GM12878 (cell line): ENCODE measurements at regions not wholly inside any gene's neighbourhood (a gene's known extent, or its start where the extent isn't known, plus 50 kb on each side); places are given as distances from the start of the nearest gene placed in this dataset.

Source experiments
- ATAC-seq: fragments of 200-7000 bp; cut with Tn5 transposase; 3 replicates; pipeline ENCODE4 v1.9.1; 2020; ENCODE audit warnings: mild to moderate bottlenecking, moderate library complexity
- BruUV-seq: library from RNA; stranded (reverse); fragments of 400-500 nt; replicated peaks from 2 replicates; lab custom pipeline; 2021; lab: Mats Ljungman, UMichigan
- CTCF ChIA-PET: fragments of 300-600 bp; sonication (Branson Sonifier 250); formaldehyde crosslinking; extraction: SDS; loops from one replicate; lab custom pipeline; 2021; ENCODE audit warnings: inconsistent platforms; lab: Yijun Ruan, JAX
- POLR2A ChIA-PET: fragments of 350-600 bp; formaldehyde crosslinking; extraction: SDS; loops from one replicate; lab custom pipeline; 2021; ENCODE audit warnings: inconsistent platforms; lab: Charles Lee
- RAD21 ChIA-PET: fragments of 300-600 bp; sonication (Branson Sonifier 250); formaldehyde crosslinking; loops from one replicate; lab custom pipeline; 2023; ENCODE audit warnings: antibody characterized with exemption; ENCODE audit not compliant: unreplicated experiment; lab: Charles Lee
- SMC1A ChIA-PET: fragments of 300-600 bp; sonication (Branson Sonifier 250); formaldehyde crosslinking; loops from one replicate; lab custom pipeline; 2023; ENCODE audit not compliant: unreplicated experiment, uncharacterized antibody; lab: Charles Lee
- DNase-seq: peaks from one replicate; pipeline ENCODE4 v3.0.0-alpha.2; 2011; ENCODE audit warnings: low read depth, low spot score
- FAIRE-seq: peaks from 3 replicates; lab custom pipeline; 2011; peaks lifted over from hg19 to GRCh38; lab: Jason Lieb, UNC
- H2AFZ ChIP-seq: 2 replicates; pipeline ENCODE4 v1.6.0; 2011; ENCODE audit warnings: low read depth, low read length, control low read depth; ENCODE audit not compliant: control insufficient read depth
- H3K27ac ChIP-seq: 2 replicates; pipeline ENCODE4 v1.5.1; 2011; ENCODE audit warnings: control low read depth; ENCODE audit not compliant: control insufficient read depth, insufficient read depth
- H3K27me3 ChIP-seq, 2 experiments: replicated peaks in 1 of 2; 2 replicates each; pipeline versions ENCODE4 v1.6.0 to v1.6.1; 2011; ENCODE audit warnings: low read length in 1 of 2; ENCODE audit not compliant: control insufficient read depth in 2 of 2, insufficient read depth in 2 of 2
- H3K36me3 ChIP-seq, 2 experiments: 2 replicates each; pipeline ENCODE4 v1.5.1; 2011; ENCODE audit warnings: low read length in 1 of 2; ENCODE audit not compliant: control insufficient read depth in 2 of 2, insufficient read depth in 2 of 2
- H3K4me1 ChIP-seq: 2 replicates; pipeline ENCODE4 v1.6.1; 2011; ENCODE audit warnings: mild to moderate bottlenecking, low read length, moderate library complexity, mixed read lengths; ENCODE audit not compliant: control insufficient read depth, insufficient read depth
- H3K4me2 ChIP-seq: 2 replicates; pipeline ENCODE4 v1.6.0; 2011; ENCODE audit warnings: control low read depth; ENCODE audit not compliant: control insufficient read depth, insufficient read depth
- H3K4me3 ChIP-seq: fragments of 200-600 bp; sonication (generic); 2 replicates; pipeline ENCODE4 v1.5.1; 2016
- H3K79me2 ChIP-seq: 2 replicates; pipeline ENCODE4 v1.6.0; 2011; ENCODE audit warnings: low read length; ENCODE audit not compliant: control insufficient read depth, insufficient read depth
- H3K9ac ChIP-seq: 2 replicates; pipeline ENCODE4 v1.8.0; 2011; ENCODE audit warnings: low read length, control low read depth, mixed read lengths; ENCODE audit not compliant: control insufficient read depth, insufficient read depth
- H3K9me3 ChIP-seq: replicated peaks from 3 replicates; pipeline ENCODE4 v1.5.1; 2011; ENCODE audit warnings: mild to moderate bottlenecking, low read length; ENCODE audit not compliant: control insufficient read depth, insufficient read depth
- H4K20me1 ChIP-seq: 2 replicates; pipeline ENCODE4 v1.6.0; 2011; ENCODE audit not compliant: control insufficient read depth, insufficient read depth
- FOS ChIP-seq: IDR thresholded peaks from 3 replicates; pipeline ENCODE4 v1.6.1; 2011; ENCODE audit warnings: borderline replicate concordance; ENCODE audit not compliant: insufficient read length; ENCODE audit errors: extremely low read depth
- RAD21 ChIP-seq: IDR thresholded peaks from 2 replicates; pipeline ENCODE4 v1.6.1; 2011; ENCODE audit warnings: mild to moderate bottlenecking, low read depth, low read length, moderate library complexity; ENCODE audit not compliant: insufficient read depth
- RELA ChIP-seq: fragments of 450-650 bp; IDR thresholded peaks from 2 replicates; pipeline ENCODE4 v1.8.0; 2014; ENCODE audit warnings: borderline replicate concordance; ENCODE audit not compliant: partially characterized antibody
- SMAD1 ChIP-seq: fragments of 450-650 bp; IDR thresholded peaks from 2 replicates; pipeline ENCODE4 v1.6.1; 2018; ENCODE audit warnings: mild to moderate bottlenecking, low read depth; ENCODE audit not compliant: partially characterized antibody
- TBL1XR1 ChIP-seq: IDR thresholded peaks from 2 replicates; pipeline ENCODE4 v1.6.1; 2012; ENCODE audit warnings: low read depth, low read length, improper control_type of control experiment
- WGBS: methylation state at CpG from one replicate; pipeline ENCODE4 v1.1.6; 2016; ENCODE audit warnings: low lambda C conversion rate; ENCODE audit not compliant: insufficient replicate concordance, insufficient coverage; ENCODE audit errors: missing lambda C conversion rate; 5-methylcytosine and 5-hydroxymethylcytosine counted together
- in situ Hi-C: fragments of 300-500 bp; cut with MboI; formaldehyde crosslinking; loops from 9 replicates; pipeline ENCODE4 v1.14.3; 2018; ENCODE audit warnings: mixed read lengths
- intact Hi-C: fragments of 100-400 bp; cut with micrococcal nuclease; formaldehyde crosslinking; loops from one replicate; pipeline ENCODE4 v1.14.2; 2022; ENCODE audit not compliant: unreplicated experiment
- TF ChIP-seq, protein P1 (sequence below): fragments of 450-650 bp; IDR thresholded peaks from 2 replicates; pipeline ENCODE4 v1.6.1; 2017; ENCODE audit warnings: borderline replicate concordance

DNA sequence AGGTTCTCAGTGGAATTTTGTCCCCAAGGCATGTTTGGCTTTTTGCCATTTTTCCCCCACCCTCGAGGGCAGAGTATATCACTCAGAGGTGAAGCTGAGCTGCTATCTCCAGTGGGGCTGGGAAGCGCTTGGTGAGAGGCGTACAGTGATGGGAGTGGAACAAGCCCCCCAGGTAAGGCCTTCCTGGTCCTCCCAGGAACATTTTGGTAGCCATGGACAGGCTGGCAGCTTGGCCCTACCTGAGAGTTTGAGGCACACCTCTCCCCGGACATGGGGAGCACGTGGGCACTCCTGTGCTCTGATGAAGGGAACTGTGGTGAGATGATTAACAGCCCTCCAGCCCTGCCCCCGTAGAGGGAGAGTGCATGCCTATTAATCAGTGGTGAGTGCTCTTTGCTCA lies 99.3 kb downstream of the C1QL2 start (continued):
- no peak for TF ChIP-seq RAD21
- TF ChIP-seq, all 136 proteins: peak for 0

DNA sequence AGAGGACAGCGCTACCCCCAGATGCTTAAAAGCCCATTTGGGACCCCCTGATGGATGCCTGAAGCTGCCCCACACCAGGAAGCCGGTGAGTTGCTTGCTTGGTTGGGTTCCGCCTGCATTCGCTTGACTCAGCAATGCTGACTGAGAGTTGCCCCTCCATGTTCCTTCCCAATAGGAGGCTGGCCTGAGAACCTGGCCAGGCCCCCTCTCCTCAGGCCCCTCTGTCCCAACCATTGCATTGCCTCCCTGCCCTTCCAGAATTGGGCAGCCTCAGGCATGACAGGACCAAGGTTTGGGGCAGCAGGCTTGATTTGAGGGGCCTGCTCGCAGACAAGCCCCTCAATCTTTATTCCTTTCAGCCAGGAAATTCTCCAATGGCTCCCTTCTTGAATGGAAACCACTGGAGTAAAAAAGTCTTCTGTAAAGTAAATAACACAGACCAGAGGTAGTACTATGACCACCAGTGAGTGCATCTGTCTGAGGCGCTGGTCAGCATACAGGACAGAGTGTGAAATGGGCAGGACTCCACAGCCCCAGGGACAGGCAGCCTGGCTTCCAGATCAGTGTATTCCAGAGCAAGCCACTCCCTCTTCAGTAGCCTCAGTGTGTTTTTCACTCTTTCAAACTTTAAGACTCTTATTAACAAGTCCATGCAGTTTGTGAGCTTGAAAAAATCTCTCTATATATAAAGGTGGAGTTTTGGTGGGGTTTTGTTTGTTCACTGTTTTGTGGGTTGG lies 104.7 kb downstream of the C1QL2 start:
- no peak overlapping the region for H3K4me2 ChIP-seq
- H3K4me3 ChIP-seq: no peak overlapping the region
- no peak overlapping the region for H2AFZ ChIP-seq
- DNase-seq: no peak
- no peaks in the 10 kb centered on the region for H3K36me3 ChIP-seq
- in situ Hi-C loops (no loop called here), intact Hi-C loops (no loop called here)
- H4K20me1 ChIP-seq: no peaks in the 10 kb centered on the region
- H3K4me1 ChIP-seq: no peaks in the 10 kb centered on the region
- ChIA-PET CTCF (no interaction called here), POLR2A (no interaction called here), RAD21 (no interaction called here), SMC1A (no interaction called here)
- H3K9ac ChIP-seq: no peak overlapping the region
- FAIRE-seq: no peak
- no TSS peak for BruUV-seq
- TF ChIP-seq RELA (no peak), TBL1XR1 (no peak), SMAD1 (no peak), FOS (no peak)
- TF ChIP-seq, protein P1, sequence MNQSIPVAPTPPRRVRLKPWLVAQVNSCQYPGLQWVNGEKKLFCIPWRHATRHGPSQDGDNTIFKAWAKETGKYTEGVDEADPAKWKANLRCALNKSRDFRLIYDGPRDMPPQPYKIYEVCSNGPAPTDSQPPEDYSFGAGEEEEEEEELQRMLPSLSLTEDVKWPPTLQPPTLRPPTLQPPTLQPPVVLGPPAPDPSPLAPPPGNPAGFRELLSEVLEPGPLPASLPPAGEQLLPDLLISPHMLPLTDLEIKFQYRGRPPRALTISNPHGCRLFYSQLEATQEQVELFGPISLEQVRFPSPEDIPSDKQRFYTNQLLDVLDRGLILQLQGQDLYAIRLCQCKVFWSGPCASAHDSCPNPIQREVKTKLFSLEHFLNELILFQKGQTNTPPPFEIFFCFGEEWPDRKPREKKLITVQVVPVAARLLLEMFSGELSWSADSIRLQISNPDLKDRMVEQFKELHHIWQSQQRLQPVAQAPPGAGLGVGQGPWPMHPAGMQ: no peak
- H3K27me3 ChIP-seq: peaks cover 0 to 2% of the 10 kb centered on the region in 2 experiments; a peak in 2 of 4 replicates
- no peak overlapping the region for H3K27ac ChIP-seq
- H3K9me3 ChIP-seq: no peaks in the 10 kb centered on the region
- ATAC-seq: no peak
- 36% methylated on average over 6 of the region's 6 CpGs for WGBS
- H3K79me2 ChIP-seq: no peaks in the 10 kb centered on the region
